22Rv1 (cell line): ENCODE measurements at regions not wholly inside any gene's neighbourhood (a gene's known extent, or its start where the extent isn't known, plus 50 kb on each side); places are given as distances from the start of the nearest gene placed in this dataset.

Experiments
- ZFX ChIP-seq: fragments of 450-650 bp; IDR thresholded peaks from 2 replicates; pipeline ENCODE4 v1.6.1; 2017; ENCODE audit warnings: antibody characterized with exemption, borderline replicate concordance
- TF ChIP-seq, protein P1 (sequence below): fragments of 450-650 bp; IDR thresholded peaks from 2 replicates; pipeline ENCODE4 v1.5.1; 2017; ENCODE audit warnings: mild to moderate bottlenecking

DNA sequence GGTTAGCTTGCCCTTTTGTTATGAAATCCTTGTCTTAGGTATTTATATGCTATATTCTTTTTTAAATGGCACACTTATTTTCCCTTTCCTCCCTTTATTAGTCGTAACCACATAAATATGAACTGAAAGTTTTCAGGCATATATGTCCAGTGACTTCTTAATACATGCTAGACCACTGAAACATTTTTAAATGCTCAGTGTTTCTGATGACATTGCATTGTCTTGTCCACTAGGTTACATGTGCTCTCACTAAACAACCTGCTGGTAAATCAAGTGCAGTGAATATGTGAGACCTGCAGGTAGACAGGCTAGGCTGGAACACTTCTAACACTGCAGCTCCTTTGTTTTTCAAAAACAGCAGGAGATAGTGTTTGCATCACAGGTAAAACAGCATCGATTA, 332.6 kb upstream of the DACH1 start:
- TF ChIP-seq, protein P1, sequence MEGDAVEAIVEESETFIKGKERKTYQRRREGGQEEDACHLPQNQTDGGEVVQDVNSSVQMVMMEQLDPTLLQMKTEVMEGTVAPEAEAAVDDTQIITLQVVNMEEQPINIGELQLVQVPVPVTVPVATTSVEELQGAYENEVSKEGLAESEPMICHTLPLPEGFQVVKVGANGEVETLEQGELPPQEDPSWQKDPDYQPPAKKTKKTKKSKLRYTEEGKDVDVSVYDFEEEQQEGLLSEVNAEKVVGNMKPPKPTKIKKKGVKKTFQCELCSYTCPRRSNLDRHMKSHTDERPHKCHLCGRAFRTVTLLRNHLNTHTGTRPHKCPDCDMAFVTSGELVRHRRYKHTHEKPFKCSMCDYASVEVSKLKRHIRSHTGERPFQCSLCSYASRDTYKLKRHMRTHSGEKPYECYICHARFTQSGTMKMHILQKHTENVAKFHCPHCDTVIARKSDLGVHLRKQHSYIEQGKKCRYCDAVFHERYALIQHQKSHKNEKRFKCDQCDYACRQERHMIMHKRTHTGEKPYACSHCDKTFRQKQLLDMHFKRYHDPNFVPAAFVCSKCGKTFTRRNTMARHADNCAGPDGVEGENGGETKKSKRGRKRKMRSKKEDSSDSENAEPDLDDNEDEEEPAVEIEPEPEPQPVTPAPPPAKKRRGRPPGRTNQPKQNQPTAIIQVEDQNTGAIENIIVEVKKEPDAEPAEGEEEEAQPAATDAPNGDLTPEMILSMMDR: no peak
- TF ChIP-seq ZFX: no peak
